Ramos (cell line): ENCODE measurements at regions not wholly inside any gene's neighbourhood (a gene's known extent, or its start where the extent isn't known, plus 50 kb on each side); places are given as distances from the start of the nearest gene placed in this dataset.
"Not testable (repeated sequence)": the region's sequence is repeated elsewhere in the genome, so short reads cannot be mapped to it uniquely, and the experiment has no call there.

Source experiments
- in situ Hi-C: fragments of 300-500 bp; cut with MboI; formaldehyde crosslinking; loops from one replicate; pipeline ENCODE4 v1.14.3; 2022; ENCODE audit warnings: low sequenced_read_pairs; ENCODE audit not compliant: unreplicated experiment

DNA sequence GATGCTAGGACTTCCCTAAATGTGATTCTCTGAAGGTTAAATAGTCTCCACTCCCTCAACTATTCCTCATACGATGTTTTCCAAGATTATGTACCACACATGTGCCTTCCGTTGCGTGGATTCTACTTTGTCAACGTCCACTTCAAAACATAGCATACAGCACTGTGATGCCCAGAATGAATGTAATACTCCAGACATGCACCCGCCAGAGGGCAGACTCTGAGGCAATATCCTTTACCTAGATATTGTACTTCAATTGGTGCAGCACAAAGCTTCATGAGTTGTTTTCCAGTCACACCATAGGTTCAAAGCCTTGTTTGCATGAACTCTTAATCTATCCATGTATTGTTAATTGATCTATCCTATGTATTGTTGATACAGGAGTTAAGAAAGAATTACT lies 201.0 kb upstream of the NABP1 start:
- in situ Hi-C loops: no loop called here

DNA sequence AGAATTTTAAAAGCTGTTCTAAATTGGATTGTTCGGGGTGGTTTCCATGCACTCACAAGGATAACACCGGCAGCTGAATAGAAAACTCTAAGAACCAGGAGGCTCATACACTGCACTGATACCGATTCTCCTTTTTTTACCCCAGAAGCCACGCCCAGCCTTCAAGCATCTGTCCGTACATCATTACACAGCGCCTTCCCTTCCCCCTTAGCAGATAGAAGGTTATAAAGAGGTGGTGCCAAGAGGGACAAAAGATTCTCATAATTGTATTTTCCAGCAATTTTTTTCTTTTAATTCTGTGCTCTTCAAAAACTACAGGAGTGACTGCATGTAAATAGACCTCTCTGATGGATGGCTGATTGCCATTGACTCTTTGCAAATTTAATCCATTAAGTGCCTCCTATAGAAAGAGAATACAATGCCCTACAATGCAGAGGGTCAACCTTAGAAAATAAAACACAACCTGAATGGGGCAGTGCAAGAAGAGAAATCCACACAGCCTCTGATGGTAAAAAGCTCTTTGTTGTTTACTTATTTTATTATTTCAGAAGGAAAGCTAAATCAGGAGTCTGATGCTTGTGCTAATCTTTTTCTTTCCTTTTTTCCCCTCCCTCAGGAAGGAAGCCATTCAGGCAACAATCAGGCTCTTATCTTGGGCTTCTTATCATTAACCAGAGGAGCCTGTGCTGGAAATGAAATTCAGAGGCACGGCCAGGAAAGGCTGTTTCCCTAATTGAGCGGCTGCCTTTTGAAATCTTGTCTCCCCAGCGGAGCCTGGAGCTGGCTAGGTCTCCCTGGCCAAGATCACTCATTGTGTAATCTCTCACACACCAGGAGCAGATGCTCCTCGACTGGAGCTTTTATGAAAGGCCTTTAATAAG lies 198.9 kb upstream of the NABP1 start:
- in situ Hi-C loops: no loop called here

- in situ Hi-C loops: no loop called here
Observed at GRCh38 chr2:191479680-191480023, 198.3 kb upstream of the NABP1 start.

- in situ Hi-C loops: no loop called here
Observed at GRCh38 chr2:191481305-191482070, 196.4 kb upstream of the NABP1 start.

DNA sequence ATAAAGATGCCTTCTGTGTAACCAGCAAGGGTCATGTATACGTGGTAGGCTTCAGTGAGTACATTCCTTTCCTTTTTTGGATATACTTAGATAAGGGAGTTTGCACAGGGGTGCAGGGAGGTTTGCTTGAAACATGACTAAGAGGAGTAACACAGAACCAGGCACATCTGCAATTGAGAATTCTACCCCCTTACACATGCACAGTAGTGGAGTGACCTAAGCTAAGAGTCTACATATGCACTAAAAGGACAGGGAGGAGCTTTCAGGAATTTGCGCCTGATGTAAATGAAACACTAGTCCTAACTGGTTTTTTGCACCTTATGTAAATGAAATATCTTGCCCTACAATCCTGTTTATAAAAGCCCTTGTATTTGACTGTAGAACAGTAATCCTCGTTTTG lies 194.8 kb upstream of the NABP1 start:
- in situ Hi-C loops: no loop called here

GRCh38 chr2:191486584-191487320 lies 191.2 kb upstream of the NABP1 start:
- in situ Hi-C loops: no loop called here

GRCh38 chr2:191488135-191488534 lies 189.8 kb upstream of the NABP1 start:
- in situ Hi-C loops: no loop called here

DNA sequence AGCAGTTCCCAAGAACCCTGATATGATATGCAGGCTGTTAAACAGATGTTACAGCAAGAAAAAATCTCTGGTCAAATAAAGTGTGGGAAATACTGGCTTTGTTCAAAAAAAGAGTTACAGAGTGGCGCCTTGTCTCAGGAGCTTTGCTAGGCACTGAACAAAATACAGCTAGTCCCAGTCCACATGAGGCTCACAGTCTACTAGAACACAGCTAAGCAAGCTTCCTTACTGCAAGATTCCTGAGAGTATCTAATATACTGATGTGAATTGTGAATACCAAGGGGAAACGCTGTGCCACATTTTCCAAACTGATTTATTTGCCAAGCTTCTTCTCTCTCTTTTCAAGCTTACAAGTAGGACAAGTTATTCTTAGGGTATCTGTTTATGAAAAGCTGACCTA lies 188.8 kb upstream of the NABP1 start:
- in situ Hi-C loops: no loop called here

DNA sequence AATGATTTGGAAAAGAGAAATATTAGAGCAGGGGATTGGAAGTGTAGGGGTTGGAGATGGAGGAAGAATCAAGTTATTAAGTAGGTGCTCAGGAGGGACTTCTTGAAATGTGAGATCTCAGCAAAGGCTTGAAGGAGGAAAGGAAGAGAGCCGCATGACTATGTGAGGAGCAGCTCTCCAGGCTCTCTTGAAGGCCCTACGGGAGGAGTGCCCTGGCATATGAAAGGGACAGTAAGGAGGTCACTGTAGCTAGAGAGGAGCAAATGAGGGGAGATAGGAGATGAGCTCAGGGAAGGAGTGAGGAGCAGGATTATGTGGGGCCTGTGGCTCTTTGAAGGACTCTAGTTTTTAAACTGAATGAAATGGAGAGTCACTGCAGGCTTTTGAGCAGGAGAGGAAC lies 181.1 kb upstream of the NABP1 start:
- in situ Hi-C loops: no loop called here

DNA sequence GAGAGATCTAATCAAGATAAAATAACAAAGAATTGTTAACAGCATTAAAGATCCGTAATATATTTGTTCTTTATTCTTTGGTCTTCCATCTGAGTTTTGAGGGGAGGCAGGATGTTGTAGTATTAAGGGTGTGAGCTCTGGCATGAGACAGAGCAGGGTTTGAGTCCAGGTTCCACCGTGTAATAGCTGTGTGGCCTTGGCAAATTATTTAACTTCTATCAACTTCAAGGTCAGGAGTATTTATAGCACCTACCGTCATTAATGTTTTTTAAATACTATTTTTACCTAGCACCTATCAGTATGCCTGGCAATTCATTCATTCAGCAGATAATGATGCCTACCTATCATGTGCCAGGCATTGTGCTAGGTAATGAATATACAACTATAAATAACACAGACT lies 180.1 kb upstream of the NABP1 start:
- in situ Hi-C loops: no loop called here

DNA sequence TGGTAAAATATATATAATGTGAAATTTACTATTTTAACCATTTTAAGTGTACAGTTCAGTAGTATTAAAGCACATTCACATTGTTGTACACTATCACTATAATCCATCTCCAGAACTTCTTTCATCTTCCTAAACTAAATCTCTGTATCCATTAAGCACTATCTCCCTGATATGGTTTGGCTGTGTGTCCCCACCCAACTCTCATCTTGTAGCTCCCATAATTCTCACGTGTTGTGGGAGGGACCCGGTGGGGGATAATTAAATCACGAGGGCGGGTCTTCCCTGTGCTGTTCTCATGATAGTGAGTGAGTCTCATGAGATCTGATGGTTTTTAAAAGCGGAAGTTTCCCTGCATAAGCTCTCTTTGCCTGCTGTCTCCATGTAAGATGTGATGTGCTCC lies 178.9 kb upstream of the NABP1 start:
- in situ Hi-C loops: no loop called here

DNA sequence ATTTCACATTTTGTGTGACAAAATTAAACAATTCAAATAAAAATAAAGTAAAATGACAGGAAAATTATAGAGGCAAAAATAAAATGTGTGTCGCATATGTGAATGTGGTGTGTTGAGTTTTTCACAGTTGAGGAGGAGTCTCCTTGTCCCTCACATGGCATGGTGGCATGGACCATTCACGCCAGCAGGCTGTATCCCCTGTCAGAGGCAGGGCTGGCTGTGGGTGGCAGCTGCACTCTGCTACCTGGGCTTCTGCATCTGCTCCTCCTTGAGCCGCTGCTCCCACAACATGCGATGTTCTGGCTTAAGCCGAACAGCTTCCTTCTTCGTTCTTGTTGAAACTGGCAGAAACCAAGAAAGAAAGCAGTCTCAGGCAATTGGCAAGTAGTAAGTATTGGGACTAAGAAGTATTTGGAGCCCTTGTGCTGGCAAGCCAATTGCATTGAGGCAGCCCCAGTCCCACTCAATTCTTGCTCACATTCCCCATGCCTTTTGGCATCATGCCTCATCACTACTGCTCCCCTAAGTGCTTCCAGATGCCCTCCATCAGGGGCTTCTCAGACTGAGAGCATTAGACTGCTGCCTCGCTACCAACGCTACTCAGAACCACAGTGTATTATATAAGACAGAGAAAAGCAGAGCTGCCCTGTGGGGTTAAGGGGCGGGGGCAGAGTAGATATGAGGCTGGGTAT lies 177.9 kb upstream of the NABP1 start:
- in situ Hi-C loops: no loop called here

DNA sequence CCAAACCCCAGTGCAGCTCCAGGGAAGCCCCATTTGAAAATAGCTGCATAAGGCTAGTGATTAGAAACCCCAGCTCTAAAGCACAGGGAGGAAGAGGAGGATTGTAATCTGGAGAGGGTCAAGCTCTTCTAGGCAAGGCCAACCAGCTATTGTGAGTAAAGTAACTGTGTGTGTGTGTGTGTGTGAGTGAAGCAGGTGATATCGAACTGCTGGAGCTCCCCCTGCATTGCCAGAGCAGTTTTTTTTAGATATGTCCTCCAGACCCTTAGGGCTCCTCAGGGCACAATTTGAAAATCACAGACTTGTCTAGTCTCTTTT lies 177.4 kb upstream of the NABP1 start:
- in situ Hi-C loops: no loop called here

GRCh38 chr2:191500884-191501560 lies 176.9 kb upstream of the NABP1 start:
- in situ Hi-C loops: no loop called here

DNA sequence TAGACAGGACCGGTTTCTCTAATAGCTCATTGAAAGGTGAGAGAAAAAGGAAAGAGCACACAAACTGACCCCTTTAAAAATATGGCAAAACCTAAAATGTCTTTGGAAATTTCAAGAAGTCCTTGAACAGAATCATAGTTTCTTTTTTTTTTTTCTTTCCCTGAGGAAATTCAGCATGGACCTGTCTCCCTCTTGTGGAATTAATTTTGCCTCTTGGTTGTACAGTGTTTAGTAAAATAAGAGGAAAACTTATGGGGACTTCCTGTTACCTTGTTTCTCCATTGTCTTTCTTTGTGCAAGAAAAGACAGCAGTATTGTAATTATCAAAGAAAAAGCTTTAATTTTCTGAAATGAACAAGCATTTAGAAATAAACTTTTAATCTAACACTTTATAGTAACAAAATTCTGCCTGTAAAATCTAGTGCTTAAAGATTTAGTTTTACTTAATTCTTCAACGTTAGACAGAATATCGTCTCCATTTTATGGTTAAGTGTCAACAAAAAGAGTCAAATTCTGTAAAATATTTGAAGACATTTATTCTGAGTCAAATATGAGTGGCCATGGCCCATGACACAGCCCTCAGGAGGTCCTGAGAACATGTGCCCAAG lies 176.3 kb upstream of the NABP1 start:
- in situ Hi-C loops: no loop called here

DNA sequence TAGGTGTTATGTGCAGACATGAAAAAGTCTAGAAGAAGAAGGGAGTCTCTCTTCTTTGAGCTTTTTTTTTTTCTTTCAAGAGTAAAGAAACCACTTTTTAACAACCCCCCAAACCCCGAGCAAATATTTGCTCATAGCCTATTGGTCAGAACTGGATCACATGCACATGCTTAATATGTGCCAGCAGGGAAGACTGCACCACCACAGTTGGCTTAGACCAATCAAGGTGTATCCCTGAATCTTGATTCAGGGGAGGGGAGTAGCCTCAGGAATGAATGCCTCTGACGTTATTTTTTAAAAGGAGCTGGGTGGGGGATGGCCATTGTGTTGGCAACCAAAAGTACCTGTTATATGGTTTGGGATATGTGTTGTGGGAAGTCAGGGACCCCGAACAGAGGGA lies 171.4 kb upstream of the NABP1 start:
- in situ Hi-C loops: no loop called here

DNA sequence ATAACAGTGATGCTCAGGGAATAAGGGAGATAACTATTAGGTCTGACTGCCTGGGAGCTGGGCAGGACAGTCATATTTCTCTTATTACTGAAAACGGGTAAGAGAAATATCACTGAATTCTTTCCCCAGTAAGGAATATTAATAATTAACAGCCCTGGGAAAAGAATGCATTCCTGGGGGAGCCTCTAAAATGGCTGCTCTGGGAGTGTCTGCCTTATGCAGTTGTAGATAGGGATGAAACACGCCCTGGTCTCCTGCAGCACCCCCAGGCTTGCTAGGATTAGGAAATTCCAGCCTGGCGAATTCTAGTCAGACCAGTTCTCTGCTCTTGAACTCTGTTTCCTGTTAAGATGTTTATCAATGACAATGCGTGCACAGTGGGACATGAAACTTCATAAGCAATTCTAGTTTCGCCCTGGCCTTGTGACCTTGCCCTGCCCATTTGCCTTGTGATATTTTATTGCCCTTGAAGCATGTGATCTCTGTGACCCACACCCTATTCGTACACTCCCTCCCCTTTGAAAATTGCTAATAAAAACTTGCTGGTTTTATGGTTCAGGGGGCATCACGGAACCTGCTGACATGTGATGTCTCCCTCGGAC lies 170.6 kb upstream of the NABP1 start:
- in situ Hi-C loops: not testable (repeated sequence)

DNA sequence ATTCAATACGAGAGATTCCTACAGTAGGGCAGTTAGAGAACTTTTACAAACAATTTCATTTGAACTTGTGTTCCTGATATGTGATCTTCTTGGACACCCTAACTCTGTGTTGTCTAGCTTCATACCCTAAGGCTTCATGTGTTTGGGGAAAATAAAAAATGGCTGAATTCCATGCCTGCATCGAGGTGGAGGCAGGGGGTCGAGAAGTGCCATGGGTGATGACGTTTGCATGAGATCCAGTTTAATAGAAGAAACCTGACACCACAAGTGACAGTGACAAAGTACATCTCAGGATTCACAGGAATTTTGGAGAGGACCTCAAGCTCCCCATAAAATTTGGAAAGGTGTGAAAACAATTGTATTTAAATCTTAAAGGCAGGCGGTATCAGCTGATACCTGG lies 169.2 kb upstream of the NABP1 start:
- in situ Hi-C loops: no loop called here

GRCh38 chr2:191512216-191512835 lies 165.6 kb upstream of the NABP1 start:
- in situ Hi-C loops: no loop called here
